ENCODE measurements at regions not wholly inside any gene's neighbourhood (a gene's known extent, or its start where the extent isn't known, plus 50 kb on each side); places are given as distances from the start of the nearest gene placed in this dataset.
A peak's percentile ranks its signal among the peaks of the same experiment; 100 is the strongest.

- TF ChIP-seq, protein P1, sequence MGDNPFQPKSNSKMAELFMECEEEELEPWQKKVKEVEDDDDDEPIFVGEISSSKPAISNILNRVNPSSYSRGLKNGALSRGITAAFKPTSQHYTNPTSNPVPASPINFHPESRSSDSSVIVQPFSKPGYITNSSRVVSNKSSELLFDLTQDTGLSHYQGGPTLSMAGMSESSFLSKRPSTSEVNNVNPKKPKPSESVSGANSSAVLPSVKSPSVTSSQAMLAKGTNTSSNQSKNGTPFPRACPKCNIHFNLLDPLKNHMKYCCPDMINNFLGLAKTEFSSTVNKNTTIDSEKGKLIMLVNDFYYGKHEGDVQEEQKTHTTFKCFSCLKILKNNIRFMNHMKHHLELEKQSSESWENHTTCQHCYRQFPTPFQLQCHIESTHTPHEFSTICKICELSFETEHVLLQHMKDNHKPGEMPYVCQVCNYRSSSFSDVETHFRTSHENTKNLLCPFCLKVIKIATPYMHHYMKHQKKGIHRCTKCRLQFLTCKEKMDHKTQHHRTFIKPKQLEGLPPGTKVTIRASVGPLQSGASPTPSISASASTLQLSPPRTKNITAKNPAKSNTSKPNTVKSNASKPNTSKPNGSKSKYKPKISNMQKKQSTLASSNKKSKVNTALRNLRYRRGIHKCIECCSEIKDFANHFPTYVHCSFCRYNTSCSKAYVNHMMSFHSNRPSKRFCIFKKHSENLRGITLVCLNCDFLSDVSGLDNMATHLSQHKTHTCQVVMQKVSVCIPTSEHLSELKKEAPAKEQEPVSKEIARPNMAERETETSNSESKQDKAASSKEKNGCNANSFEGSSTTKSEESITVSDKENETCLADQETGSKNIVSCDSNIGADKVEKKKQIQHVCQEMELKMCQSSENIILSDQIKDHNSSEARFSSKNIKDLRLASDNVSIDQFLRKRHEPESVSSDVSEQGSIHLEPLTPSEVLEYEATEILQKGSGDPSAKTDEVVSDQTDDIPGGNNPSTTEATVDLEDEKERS (tag by site-specific recombination; IDR thresholded peaks at IDR 0.05) = no peak
- TF ChIP-seq ZNF266 (tag by site-specific recombination; IDR thresholded peaks at IDR 0.05; ENCODE audit: low read depth) = no peak
- TF ChIP-seq ZNF561 (tag by site-specific recombination; IDR thresholded peaks at IDR 0.05; ENCODE audit: borderline replicate concordance) = no peak
- TF ChIP-seq ZNF623 (tag by site-specific recombination; IDR thresholded peaks at IDR 0.05) = no peak
- TF ChIP-seq MEIS1 (CRISPR knock-in tag; IDR thresholded peaks at IDR 0.05; ENCODE audit: borderline replicate concordance) = no peak
- no peak for TF ChIP-seq ZNF530 (tag by site-specific recombination; IDR thresholded peaks at IDR 0.05; ENCODE audit: low read depth)
- TF ChIP-seq ZNF571 (tag by site-specific recombination; IDR thresholded peaks at IDR 0.05) = no peak
- TF ChIP-seq ZNF248 (tag by site-specific recombination; IDR thresholded peaks at IDR 0.05) = no peak
These were observed 484.2 kb downstream of the IRX1 start (continued) for GRCh38 chr5:4079831-4080230.

DNA sequence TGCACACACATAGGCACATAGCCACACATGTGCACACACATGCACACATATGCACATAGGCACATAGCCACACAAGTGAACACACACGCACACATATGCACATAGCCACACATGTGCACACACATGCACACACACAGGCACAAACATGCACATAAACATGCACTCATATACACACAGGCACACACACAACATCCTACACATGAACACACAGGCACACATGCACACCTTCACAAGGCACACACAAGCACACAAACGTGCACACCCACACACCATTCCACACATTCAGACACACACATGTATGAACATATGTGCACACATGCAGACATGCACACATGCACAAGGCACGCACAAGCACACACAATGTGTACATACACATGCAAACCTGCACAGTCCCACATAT, 484.7 kb downstream of the IRX1 start:
- Histone ChIP-seq H3K4me3 (ENCODE audit: low read depth, low read length) (no peak overlapping the region), H3K9me3 (ENCODE audit: control insufficient read depth, insufficient read depth, low read depth, low read length) (no peaks in the 10 kb centered on the region), H3K36me3 (ENCODE audit: control insufficient read depth in 2 of 2, insufficient read depth in 1 of 2, low read length in 2 of 2) (no peaks in the 10 kb centered on the region), H3K27ac (ENCODE audit: extremely low read depth, low read depth, low read length) (no peak overlapping the region), H3K4me1 (ENCODE audit: control insufficient read depth, insufficient read depth, low read length) (no peaks in the 10 kb centered on the region)
- ChIA-PET CTCF (no interaction called here), POLR2A (no interaction called here)
- TF ChIP-seq HOXD13 (CRISPR knock-in tag; IDR thresholded peaks at IDR 0.05; ENCODE audit: borderline replicate concordance) (0 out of 2 replicates have a peak, but pooled peaks have one; percentile 14), GLI4 (tag by site-specific recombination; IDR thresholded peaks at IDR 0.05) (peak; percentile 59; the same call in 1 of the 2 replicates), ZFP41 (tag by site-specific recombination; IDR thresholded peaks at IDR 0.05; ENCODE audit: borderline replicate concordance) (no peak), ZNF677 (tag by site-specific recombination; IDR thresholded peaks at IDR 0.05) (no peak), ZBTB6 (tag by site-specific recombination; IDR thresholded peaks at IDR 0.05) (no peak), ZNF404 (tag by site-specific recombination; IDR thresholded peaks at IDR 0.05) (no peak), ZNF416 (tag by site-specific recombination; IDR thresholded peaks at IDR 0.05) (no peak)
- TF ChIP-seq, protein P2, sequence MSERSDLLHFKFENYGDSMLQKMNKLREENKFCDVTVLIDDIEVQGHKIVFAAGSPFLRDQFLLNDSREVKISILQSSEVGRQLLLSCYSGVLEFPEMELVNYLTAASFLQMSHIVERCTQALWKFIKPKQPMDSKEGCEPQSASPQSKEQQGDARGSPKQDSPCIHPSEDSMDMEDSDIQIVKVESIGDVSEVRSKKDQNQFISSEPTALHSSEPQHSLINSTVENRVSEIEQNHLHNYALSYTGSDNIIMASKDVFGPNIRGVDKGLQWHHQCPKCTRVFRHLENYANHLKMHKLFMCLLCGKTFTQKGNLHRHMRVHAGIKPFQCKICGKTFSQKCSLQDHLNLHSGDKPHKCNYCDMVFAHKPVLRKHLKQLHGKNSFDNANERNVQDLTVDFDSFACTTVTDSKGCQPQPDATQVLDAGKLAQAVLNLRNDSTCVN (tag by site-specific recombination; optimal IDR thresholded peaks at IDR 0.05) = no peak
- TF ChIP-seq, protein P3, sequence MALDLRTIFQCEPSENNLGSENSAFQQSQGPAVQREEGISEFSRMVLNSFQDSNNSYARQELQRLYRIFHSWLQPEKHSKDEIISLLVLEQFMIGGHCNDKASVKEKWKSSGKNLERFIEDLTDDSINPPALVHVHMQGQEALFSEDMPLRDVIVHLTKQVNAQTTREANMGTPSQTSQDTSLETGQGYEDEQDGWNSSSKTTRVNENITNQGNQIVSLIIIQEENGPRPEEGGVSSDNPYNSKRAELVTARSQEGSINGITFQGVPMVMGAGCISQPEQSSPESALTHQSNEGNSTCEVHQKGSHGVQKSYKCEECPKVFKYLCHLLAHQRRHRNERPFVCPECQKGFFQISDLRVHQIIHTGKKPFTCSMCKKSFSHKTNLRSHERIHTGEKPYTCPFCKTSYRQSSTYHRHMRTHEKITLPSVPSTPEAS (tag by site-specific recombination; IDR thresholded peaks at IDR 0.05) = peak; percentile 58; the same call in 1 of the 2 replicates

GRCh38 chr5:4081059-4081458, 485.4 kb downstream of the IRX1 start:
- no peaks in the 10 kb centered on the region for H3K4me1 ChIP-seq (ENCODE audit: control insufficient read depth, insufficient read depth, low read length)
- no peaks in the 10 kb centered on the region for H3K36me3 ChIP-seq (ENCODE audit: control insufficient read depth in 2 of 2, insufficient read depth in 1 of 2, low read length in 2 of 2)
- no peaks in the 10 kb centered on the region for H3K9me3 ChIP-seq (ENCODE audit: control insufficient read depth, insufficient read depth, low read depth, low read length)
- CTCF ChIA-PET = no interaction called here
- no peak overlapping the region for H3K4me3 ChIP-seq (ENCODE audit: low read depth, low read length)
- no peak for TF ChIP-seq ZFP41 (tag by site-specific recombination; IDR thresholded peaks at IDR 0.05; ENCODE audit: borderline replicate concordance)
- TF ChIP-seq, protein P4, sequence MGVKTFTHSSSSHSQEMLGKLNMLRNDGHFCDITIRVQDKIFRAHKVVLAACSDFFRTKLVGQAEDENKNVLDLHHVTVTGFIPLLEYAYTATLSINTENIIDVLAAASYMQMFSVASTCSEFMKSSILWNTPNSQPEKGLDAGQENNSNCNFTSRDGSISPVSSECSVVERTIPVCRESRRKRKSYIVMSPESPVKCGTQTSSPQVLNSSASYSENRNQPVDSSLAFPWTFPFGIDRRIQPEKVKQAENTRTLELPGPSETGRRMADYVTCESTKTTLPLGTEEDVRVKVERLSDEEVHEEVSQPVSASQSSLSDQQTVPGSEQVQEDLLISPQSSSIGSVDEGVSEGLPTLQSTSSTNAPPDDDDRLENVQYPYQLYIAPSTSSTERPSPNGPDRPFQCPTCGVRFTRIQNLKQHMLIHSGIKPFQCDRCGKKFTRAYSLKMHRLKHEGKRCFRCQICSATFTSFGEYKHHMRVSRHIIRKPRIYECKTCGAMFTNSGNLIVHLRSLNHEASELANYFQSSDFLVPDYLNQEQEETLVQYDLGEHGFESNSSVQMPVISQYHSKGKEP (tag by site-specific recombination; IDR thresholded peaks at IDR 0.05) = no peak
- TF ChIP-seq ZNF121 (tag by site-specific recombination; IDR thresholded peaks at IDR 0.05) = no peak
- no peak for TF ChIP-seq ZNF777 (tag by site-specific recombination; IDR thresholded peaks at IDR 0.05; ENCODE audit: borderline replicate concordance)
- TF ChIP-seq ZBTB1 (tag by site-specific recombination; IDR thresholded peaks at IDR 0.05) = no peak
- TF ChIP-seq ZNF335 (tag by site-specific recombination; conservative IDR thresholded peaks at IDR 0.05) = no peak
- H3K27ac ChIP-seq (ENCODE audit: extremely low read depth, low read depth, low read length) = no peak overlapping the region
- POLR2A ChIA-PET = no interaction called here
